ENCODE measurements at regions not wholly inside any gene's neighbourhood (a gene's known extent, or its start where the extent isn't known, plus 50 kb on each side); places are given as distances from the start of the nearest gene placed in this dataset.
"Not testable (repeated sequence)": the region's sequence is repeated elsewhere in the genome, so short reads cannot be mapped to it uniquely, and the experiment has no call there.

DNA sequence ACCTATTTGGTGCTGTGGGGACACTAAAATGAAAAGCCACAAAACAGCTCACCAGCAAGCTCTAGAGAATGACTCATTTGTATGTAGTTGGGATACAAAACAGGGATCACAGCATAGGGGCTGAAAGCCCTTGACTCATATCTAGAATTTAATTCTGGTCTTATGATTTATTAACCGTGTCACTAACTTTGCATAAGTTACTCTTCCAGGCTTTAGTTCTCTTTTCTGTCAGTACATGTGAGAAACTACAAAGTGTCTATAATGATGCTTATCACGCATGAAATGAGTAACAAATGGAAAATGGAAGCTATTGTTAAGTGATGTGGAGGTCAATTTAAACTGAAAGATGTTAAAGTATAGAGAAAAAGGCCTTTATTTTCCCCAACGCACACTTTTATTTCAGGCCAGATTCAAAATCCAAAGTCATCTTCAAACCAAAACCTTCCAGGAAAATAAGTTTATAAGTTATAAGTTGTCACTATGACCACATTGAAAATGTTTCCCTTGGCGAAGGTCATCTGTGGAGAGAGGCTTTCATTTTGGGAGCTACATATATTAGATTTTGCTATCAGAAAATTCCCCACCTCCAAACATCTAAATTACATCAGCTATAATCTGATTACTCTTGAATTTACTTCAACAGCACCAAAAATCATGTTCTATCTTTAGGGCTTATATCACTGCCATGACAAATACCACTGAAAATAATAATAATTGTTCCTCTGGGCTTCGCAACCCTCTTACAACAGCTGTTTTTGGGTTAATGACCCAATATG is 430.5 kb downstream of the MRPL39 start:
- no peak overlapping the region for H3K4me3 ChIP-seq (ENCODE audit: low read length)
- peak; percentile 56 for DNase-seq (ENCODE audit: low read depth)
- TF ChIP-seq, protein P1, sequence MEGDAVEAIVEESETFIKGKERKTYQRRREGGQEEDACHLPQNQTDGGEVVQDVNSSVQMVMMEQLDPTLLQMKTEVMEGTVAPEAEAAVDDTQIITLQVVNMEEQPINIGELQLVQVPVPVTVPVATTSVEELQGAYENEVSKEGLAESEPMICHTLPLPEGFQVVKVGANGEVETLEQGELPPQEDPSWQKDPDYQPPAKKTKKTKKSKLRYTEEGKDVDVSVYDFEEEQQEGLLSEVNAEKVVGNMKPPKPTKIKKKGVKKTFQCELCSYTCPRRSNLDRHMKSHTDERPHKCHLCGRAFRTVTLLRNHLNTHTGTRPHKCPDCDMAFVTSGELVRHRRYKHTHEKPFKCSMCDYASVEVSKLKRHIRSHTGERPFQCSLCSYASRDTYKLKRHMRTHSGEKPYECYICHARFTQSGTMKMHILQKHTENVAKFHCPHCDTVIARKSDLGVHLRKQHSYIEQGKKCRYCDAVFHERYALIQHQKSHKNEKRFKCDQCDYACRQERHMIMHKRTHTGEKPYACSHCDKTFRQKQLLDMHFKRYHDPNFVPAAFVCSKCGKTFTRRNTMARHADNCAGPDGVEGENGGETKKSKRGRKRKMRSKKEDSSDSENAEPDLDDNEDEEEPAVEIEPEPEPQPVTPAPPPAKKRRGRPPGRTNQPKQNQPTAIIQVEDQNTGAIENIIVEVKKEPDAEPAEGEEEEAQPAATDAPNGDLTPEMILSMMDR (conservative IDR thresholded peaks at IDR 0.05; ENCODE audit: low read depth, low read length): no peak

DNA sequence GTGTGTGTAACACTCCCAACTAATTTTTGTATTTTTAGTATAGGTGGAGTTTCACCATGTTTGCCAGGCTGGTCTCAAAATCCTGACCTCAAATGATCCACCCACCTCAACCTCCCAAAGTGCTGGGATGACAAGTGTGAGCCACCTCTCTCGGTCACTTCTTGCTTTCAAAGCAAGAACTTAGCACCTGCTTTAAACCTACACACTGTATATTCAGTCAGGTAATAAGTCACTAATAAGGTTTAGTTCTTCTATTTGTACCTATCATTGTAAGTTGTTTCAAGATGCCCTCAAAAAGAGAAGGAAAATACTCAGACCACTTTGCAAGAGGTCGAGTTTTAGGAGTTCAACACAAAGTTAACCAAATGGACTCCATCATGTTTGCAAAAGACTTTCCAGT is 431.3 kb downstream of the MRPL39 start:
- TF ChIP-seq, protein P1 (conservative IDR thresholded peaks at IDR 0.05; ENCODE audit: low read depth, low read length): no peak
- H3K4me3 ChIP-seq (ENCODE audit: low read length): no peak overlapping the region
- no peak for DNase-seq (ENCODE audit: low read depth)

GRCh38 chr21:25171438-25171837 is 435.8 kb downstream of the MRPL39 start:
- DNase-seq (ENCODE audit: low read depth): no peak
- TF ChIP-seq, protein P1 (conservative IDR thresholded peaks at IDR 0.05; ENCODE audit: low read depth, low read length): no peak
- H3K4me3 ChIP-seq (ENCODE audit: low read length): no peak overlapping the region

GRCh38 chr21:25170681-25171080 is 436.6 kb downstream of the MRPL39 start:
- no peak overlapping the region for H3K4me3 ChIP-seq (ENCODE audit: low read length)
- no peak for DNase-seq (ENCODE audit: low read depth)
- TF ChIP-seq, protein P1 (conservative IDR thresholded peaks at IDR 0.05; ENCODE audit: low read depth, low read length): no peak

GRCh38 chr21:25169370-25169769 is 437.9 kb downstream of the MRPL39 start:
- TF ChIP-seq, protein P1 (conservative IDR thresholded peaks at IDR 0.05; ENCODE audit: low read depth, low read length): no peak
- no peak for DNase-seq (ENCODE audit: low read depth)
- no peak overlapping the region for H3K4me3 ChIP-seq (ENCODE audit: low read length)

DNA sequence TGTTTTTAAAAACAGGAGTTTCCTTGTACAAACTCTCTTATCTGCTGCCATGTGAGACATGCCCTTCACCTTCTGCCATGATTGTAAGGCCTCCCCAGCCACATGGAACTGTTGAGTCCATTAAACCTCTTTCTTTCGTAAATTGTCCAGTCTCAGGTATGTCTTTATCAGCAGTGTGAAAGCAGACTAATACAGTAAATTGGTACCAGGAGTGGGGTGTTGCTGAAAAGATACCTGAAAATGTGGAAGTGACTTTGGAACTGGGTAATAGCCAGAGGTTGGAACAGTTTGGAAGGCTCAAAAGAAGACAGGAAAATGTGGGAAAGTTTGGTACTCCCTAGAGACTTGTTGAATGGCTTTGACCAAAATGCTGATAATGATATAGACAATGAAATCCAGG is 440.4 kb downstream of the MRPL39 start:
- not testable (repeated sequence) for H3K4me3 ChIP-seq (ENCODE audit: low read length); DNase-seq (ENCODE audit: low read depth)

DNA sequence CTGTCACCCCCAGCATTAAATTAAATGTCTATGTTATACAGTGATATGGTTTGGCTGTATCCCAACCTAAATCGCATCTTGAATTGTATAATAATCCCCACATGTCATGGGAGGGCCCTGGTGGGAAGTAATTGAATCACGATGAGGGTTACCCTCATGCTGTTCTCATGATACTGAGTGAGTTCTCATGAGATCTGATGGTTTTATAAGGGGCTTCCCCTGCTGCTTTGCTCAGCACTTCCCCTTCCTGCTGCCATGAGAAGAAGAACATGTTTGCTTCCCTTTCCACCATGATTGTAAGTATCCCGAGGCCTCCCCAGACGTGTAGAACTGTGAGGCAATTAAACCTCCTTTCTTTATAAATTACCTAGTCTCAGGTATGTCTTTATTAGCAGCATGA is 445.7 kb downstream of the MRPL39 start:
- no peak for DNase-seq (ENCODE audit: low read depth)
- no peak overlapping the region for H3K4me3 ChIP-seq (ENCODE audit: low read length)
- TF ChIP-seq, protein P1 (conservative IDR thresholded peaks at IDR 0.05; ENCODE audit: low read depth, low read length): no peak

DNA sequence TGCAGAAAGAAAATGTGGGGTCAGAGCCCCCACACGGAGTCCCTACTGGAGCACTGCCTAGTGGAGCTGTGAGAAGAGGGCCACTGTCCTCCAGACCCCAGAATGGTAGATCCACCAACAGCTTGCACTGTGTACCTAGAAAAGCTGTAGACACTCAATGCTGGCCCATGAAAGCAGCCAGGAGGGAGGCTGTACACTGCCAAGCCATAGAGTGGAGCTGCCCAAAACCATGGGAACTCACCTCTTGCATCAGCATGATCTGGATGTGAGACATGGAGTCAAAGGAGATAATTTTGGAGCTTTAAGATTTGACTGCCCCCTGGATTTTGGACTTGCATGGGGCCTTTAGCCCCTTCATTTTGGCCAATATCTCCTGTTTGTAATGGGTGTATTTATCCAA is 452.3 kb downstream of the MRPL39 start:
- H3K4me3 ChIP-seq (ENCODE audit: low read length); DNase-seq (ENCODE audit: low read depth): not testable (repeated sequence)

Data from retinal pigment epithelial cell (primary cell).